Hepatic stellate cell (primary cell): ENCODE measurements at regions not wholly inside any gene's neighbourhood (a gene's known extent, or its start where the extent isn't known, plus 50 kb on each side); places are given as distances from the start of the nearest gene placed in this dataset.

Source experiments
- DNase-seq: peaks from one replicate; pipeline ENCODE4 v3.0.0; 2011; ENCODE audit warnings: low spot score

- no peak for DNase-seq
These were observed 168.3 kb upstream of the SLITRK1 start for GRCh38 chr13:84050536-84050935.

- DNase-seq = no peak
These were observed 167.4 kb upstream of the SLITRK1 start for GRCh38 chr13:84049443-84050219.

GRCh38 chr13:84044805-84045204 lies 162.5 kb upstream of the SLITRK1 start:
- no peak for DNase-seq

GRCh38 chr13:84038001-84038400 lies 155.7 kb upstream of the SLITRK1 start:
- DNase-seq = no peak

- no peak for DNase-seq
These were observed 149.8 kb upstream of the SLITRK1 start for GRCh38 chr13:84032116-84032515.

GRCh38 chr13:84031120-84031519 lies 148.8 kb upstream of the SLITRK1 start:
- no peak for DNase-seq

- no peak for DNase-seq
These were observed 147.1 kb upstream of the SLITRK1 start for GRCh38 chr13:84029396-84029795.

- no peak for DNase-seq
These were observed 143.6 kb upstream of the SLITRK1 start for GRCh38 chr13:84025824-84026223.

- no peak for DNase-seq
These were observed 114.1 kb upstream of the SLITRK1 start for GRCh38 chr13:83996415-83996814.

- DNase-seq = no peak
These were observed 113.7 kb upstream of the SLITRK1 start for GRCh38 chr13:83995930-83996329.

GRCh38 chr13:83992566-83993358 lies 110.5 kb upstream of the SLITRK1 start:
- no peak for DNase-seq

GRCh38 chr13:83987394-83987793 lies 105.1 kb upstream of the SLITRK1 start:
- DNase-seq = no peak

GRCh38 chr13:83984793-83985192 lies 102.5 kb upstream of the SLITRK1 start:
- DNase-seq = no peak

- DNase-seq = no peak
These were observed 98.1 kb upstream of the SLITRK1 start for GRCh38 chr13:83980331-83980730.

- no peak for DNase-seq
These were observed 93.4 kb upstream of the SLITRK1 start for GRCh38 chr13:83975655-83976165.

- no peak for DNase-seq
These were observed 76.3 kb upstream of the SLITRK1 start for GRCh38 chr13:83958531-83958930.

- no peak for DNase-seq
These were observed 72.7 kb upstream of the SLITRK1 start for GRCh38 chr13:83955011-83955410.

- DNase-seq = no peak
These were observed 71.6 kb upstream of the SLITRK1 start for GRCh38 chr13:83953916-83954315.

GRCh38 chr13:83950293-83950692 lies 68.0 kb upstream of the SLITRK1 start:
- no peak for DNase-seq

GRCh38 chr13:83943530-83944279 lies 61.4 kb upstream of the SLITRK1 start:
- DNase-seq = no peak

GRCh38 chr13:83941701-83942335 lies 59.5 kb upstream of the SLITRK1 start:
- DNase-seq = no peak

GRCh38 chr13:83940742-83941141 lies 58.5 kb upstream of the SLITRK1 start:
- no peak for DNase-seq
